ENCODE measurements at regions not wholly inside any gene's neighbourhood (a gene's known extent, or its start where the extent isn't known, plus 50 kb on each side); places are given as distances from the start of the nearest gene placed in this dataset.

GRCh38 chr5:53219610-53220009 lies 110.1 kb upstream of the MOCS2 start:
- no peak for TF ChIP-seq GATA2 (IDR thresholded peaks at IDR 0.05; ENCODE audit: low read depth, low read length)
- TF ChIP-seq GATA3 (IDR thresholded peaks at IDR 0.05; ENCODE audit: low read depth, low read length), result no peak

Measured in SH-SY5Y (cell line).